CD4-positive, alpha-beta T cell (primary cell): ENCODE measurements at regions not wholly inside any gene's neighbourhood (a gene's known extent, or its start where the extent isn't known, plus 50 kb on each side); places are given as distances from the start of the nearest gene placed in this dataset.

Source experiments
- ATAC-seq: fragments of 200-7000 bp; cut with Tn5 transposase; one replicate; pipeline ENCODE4 v1.10.0; 2022; ENCODE audit warnings: mild to moderate bottlenecking; ENCODE audit not compliant: poor library complexity
- CTCF ChIA-PET: fragments of 350-600 bp; sonication (Branson Sonifier 250); formaldehyde crosslinking; loops from one replicate; lab custom pipeline; 2021; ENCODE audit warnings: antibody characterized with exemption, inconsistent platforms; lab: Charles Lee
- POLR2A ChIA-PET: fragments of 350-600 bp; sonication (Branson Sonifier 250); formaldehyde crosslinking; loops from one replicate; lab custom pipeline; 2021; ENCODE audit warnings: antibody characterized with exemption, inconsistent platforms; lab: Charles Lee
- DNase-seq, 14 experiments: peaks; one replicate each; pipeline ENCODE4 v3.0.0-alpha.2; 2013 to 2020; ENCODE audit warnings: mixed read lengths in 2 of 14
- H3K27ac ChIP-seq, 2 donors: one replicate each; pipeline versions ENCODE4 v1.5.1 to v1.7.0; 2013; ENCODE audit warnings: low read length in 2 of 2, low read depth in 1 of 2, mild to moderate bottlenecking in 1 of 2
- H3K27me3 ChIP-seq, 2 experiments: 1 replicate in 1 of 2; 2 replicates in 1 of 2; pipeline versions ENCODE4 v1.6.1 to v1.7.0; 2013; ENCODE audit warnings: low read length in 2 of 2, control low read depth in 1 of 2, mild to moderate bottlenecking in 1 of 2, moderate library complexity in 1 of 2; ENCODE audit not compliant: insufficient read depth in 2 of 2, control insufficient read depth in 1 of 2
- H3K36me3 ChIP-seq: one replicate; pipeline ENCODE4 v1.6.1; 2013; ENCODE audit warnings: low read length, control low read depth; ENCODE audit not compliant: insufficient read depth
- H3K4me1 ChIP-seq: one replicate; pipeline ENCODE4 v1.6.1; 2013; ENCODE audit warnings: low read length, control low read depth; ENCODE audit not compliant: insufficient read depth
- H3K4me3 ChIP-seq: one replicate; pipeline ENCODE4 v1.5.1; 2013; ENCODE audit warnings: mild to moderate bottlenecking, low read length, moderate library complexity
- H3K9me3 ChIP-seq, 2 experiments: 1 replicate in 1 of 2; 2 replicates in 1 of 2; pipeline versions ENCODE4 v1.6.1 to v1.7.0; 2013; ENCODE audit warnings: low read length in 2 of 2, mild to moderate bottlenecking in 2 of 2, control low read depth in 1 of 2, moderate library complexity in 1 of 2; ENCODE audit not compliant: control insufficient read depth in 1 of 2, insufficient read depth in 1 of 2
- H3K27ac Mint-ChIP-seq: one replicate; pipeline ENCODE4 v1.8.0; 2020; ENCODE audit warnings: mixed read lengths
- H3K27me3 Mint-ChIP-seq: one replicate; pipeline ENCODE4 v1.8.0; 2021; ENCODE audit warnings: mixed read lengths
- H3K36me3 Mint-ChIP-seq: one replicate; pipeline ENCODE4 v1.8.0; 2021; ENCODE audit warnings: low read depth, mixed read lengths
- H3K4me1 Mint-ChIP-seq: one replicate; pipeline ENCODE4 v1.8.0; 2021; ENCODE audit warnings: low read depth, mixed read lengths
- H3K4me3 Mint-ChIP-seq: one replicate; pipeline ENCODE4 v1.8.0; 2020; ENCODE audit warnings: mild to moderate bottlenecking, mixed read lengths
- H3K9me3 Mint-ChIP-seq: one replicate; pipeline ENCODE4 v1.8.0; 2020; ENCODE audit warnings: mixed read lengths
- intact Hi-C, 2 experiments: fragments of 100-400 bp; cut with DNase I in 1 of 2; cut with micrococcal nuclease in 1 of 2; formaldehyde crosslinking; loops; one replicate each; pipeline versions ENCODE4 v1.15.1 to v1.9.0; 2023 to 2025; cut with DNase I, micrococcal nuclease
- TF ChIP-seq, protein P1 (sequence below): fragments of 200-600 bp; IDR thresholded peaks from one replicate; pipeline ENCODE4 v1.8.0; 2022; ENCODE audit warnings: antibody characterized with exemption, mild to moderate bottlenecking

DNA sequence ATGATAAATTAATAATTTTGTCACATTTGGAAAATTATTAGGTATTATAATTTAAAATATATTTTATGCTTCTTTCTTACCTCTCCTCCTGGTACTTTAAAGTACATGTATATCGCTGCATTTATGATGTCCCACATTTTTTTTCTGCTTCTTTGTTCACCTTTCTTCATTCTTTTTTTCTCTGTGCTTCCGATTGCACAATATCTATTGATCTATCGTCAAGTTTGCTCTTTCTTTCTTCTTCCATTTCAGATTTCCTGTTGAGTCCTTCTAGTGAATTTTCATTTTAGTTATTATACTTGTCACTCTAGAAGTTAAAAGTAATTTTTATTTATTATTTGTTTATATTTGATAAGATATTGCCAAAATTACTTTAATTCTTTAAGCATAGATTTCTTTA lies 441.0 kb upstream of the HS3ST5 start:
- CTCF ChIA-PET = no interaction called here
- POLR2A ChIA-PET = no interaction called here
- H3K9me3 Mint-ChIP-seq = peaks cover 5% of the 10 kb centered on the region

GRCh38 chr6:114783083-114783482 lies 440.3 kb upstream of the HS3ST5 start:
- Histone ChIP-seq H3K27ac (no peak overlapping the region), H3K36me3 (no peaks in the 10 kb centered on the region), H3K4me1 (no peaks in the 10 kb centered on the region), H3K9me3 (no peaks in the 10 kb centered on the region), H3K4me3 (no peak overlapping the region), H3K27me3 (no peaks in the 10 kb centered on the region)
- intact Hi-C loops = no loop called here
- Mint-ChIP-seq H3K36me3 (no peaks in the 10 kb centered on the region), H3K9me3 (peaks cover 5% of the 10 kb centered on the region), H3K4me1 (no peaks in the 10 kb centered on the region), H3K27ac (no peak overlapping the region), H3K4me3 (no peak overlapping the region), H3K27me3 (no peaks in the 10 kb centered on the region)
- CTCF ChIA-PET = no interaction called here
- DNase-seq (no peak), ATAC-seq (no peak)
- POLR2A ChIA-PET = no interaction called here
- TF ChIP-seq, protein P1, sequence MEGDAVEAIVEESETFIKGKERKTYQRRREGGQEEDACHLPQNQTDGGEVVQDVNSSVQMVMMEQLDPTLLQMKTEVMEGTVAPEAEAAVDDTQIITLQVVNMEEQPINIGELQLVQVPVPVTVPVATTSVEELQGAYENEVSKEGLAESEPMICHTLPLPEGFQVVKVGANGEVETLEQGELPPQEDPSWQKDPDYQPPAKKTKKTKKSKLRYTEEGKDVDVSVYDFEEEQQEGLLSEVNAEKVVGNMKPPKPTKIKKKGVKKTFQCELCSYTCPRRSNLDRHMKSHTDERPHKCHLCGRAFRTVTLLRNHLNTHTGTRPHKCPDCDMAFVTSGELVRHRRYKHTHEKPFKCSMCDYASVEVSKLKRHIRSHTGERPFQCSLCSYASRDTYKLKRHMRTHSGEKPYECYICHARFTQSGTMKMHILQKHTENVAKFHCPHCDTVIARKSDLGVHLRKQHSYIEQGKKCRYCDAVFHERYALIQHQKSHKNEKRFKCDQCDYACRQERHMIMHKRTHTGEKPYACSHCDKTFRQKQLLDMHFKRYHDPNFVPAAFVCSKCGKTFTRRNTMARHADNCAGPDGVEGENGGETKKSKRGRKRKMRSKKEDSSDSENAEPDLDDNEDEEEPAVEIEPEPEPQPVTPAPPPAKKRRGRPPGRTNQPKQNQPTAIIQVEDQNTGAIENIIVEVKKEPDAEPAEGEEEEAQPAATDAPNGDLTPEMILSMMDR = no peak

More for the DNA sequence above, 441.0 kb upstream of the HS3ST5 start:
- Histone ChIP-seq H3K27ac (no peak overlapping the region), H3K4me3 (no peak overlapping the region), H3K4me1 (no peaks in the 10 kb centered on the region), H3K27me3 (no peaks in the 10 kb centered on the region), H3K9me3 (no peaks in the 10 kb centered on the region), H3K36me3 (no peaks in the 10 kb centered on the region)
- no peak overlapping the region for H3K4me3 Mint-ChIP-seq
- ATAC-seq (no peak), DNase-seq (no peak)
- H3K4me1 Mint-ChIP-seq = no peaks in the 10 kb centered on the region
- TF ChIP-seq, protein P1 = no peak
- intact Hi-C loops = no loop called here
- H3K27ac Mint-ChIP-seq = no peak overlapping the region
- H3K27me3 Mint-ChIP-seq = no peaks in the 10 kb centered on the region
- no peaks in the 10 kb centered on the region for H3K36me3 Mint-ChIP-seq

- ATAC-seq = no peak
- Mint-ChIP-seq H3K4me1 (no peaks in the 10 kb centered on the region), H3K36me3 (no peaks in the 10 kb centered on the region), H3K27ac (no peak overlapping the region), H3K4me3 (no peak overlapping the region), H3K27me3 (no peaks in the 10 kb centered on the region), H3K9me3 (peaks cover 5% of the 10 kb centered on the region)
- intact Hi-C loops = no loop called here
- DNase-seq = no peak
- TF ChIP-seq, protein P1 = no peak
- Histone ChIP-seq H3K27ac (no peak overlapping the region), H3K9me3 (no peaks in the 10 kb centered on the region), H3K27me3 (no peaks in the 10 kb centered on the region), H3K36me3 (no peaks in the 10 kb centered on the region), H3K4me3 (no peak overlapping the region), H3K4me1 (no peaks in the 10 kb centered on the region)
- POLR2A ChIA-PET = no interaction called here
- CTCF ChIA-PET = no interaction called here
These were observed 422.0 kb upstream of the HS3ST5 start for GRCh38 chr6:114764866-114765265.
